ENCODE measurements at regions not wholly inside any gene's neighbourhood (a gene's known extent, or its start where the extent isn't known, plus 50 kb on each side); places are given as distances from the start of the nearest gene placed in this dataset.

- DNase-seq (ENCODE audit: low read depth): no peak
Observed at GRCh38 chr3:124409650-124410275, 320.5 kb upstream of the UMPS start.

- no peak for DNase-seq (ENCODE audit: low read depth)
Observed at GRCh38 chr3:124410471-124410870, 319.8 kb upstream of the UMPS start.

- no peak for DNase-seq (ENCODE audit: low read depth)
Observed at GRCh38 chr3:124411728-124412127, 318.5 kb upstream of the UMPS start.

GRCh38 chr3:124412644-124413043, 317.6 kb upstream of the UMPS start:
- no peak for DNase-seq (ENCODE audit: low read depth)

GRCh38 chr3:124413393-124413792, 316.9 kb upstream of the UMPS start:
- DNase-seq (ENCODE audit: low read depth): no peak

- DNase-seq (ENCODE audit: low read depth): no peak
Observed at GRCh38 chr3:124413989-124414598, 316.2 kb upstream of the UMPS start.

GRCh38 chr3:124415446-124415960, 314.7 kb upstream of the UMPS start:
- DNase-seq (ENCODE audit: low read depth): no peak

- DNase-seq (ENCODE audit: low read depth): no peak
Observed at GRCh38 chr3:124419303-124419702, 310.9 kb upstream of the UMPS start.

- no peak for DNase-seq (ENCODE audit: low read depth)
Observed at GRCh38 chr3:124420392-124420791, 309.9 kb upstream of the UMPS start.

- no peak for DNase-seq (ENCODE audit: low read depth)
Observed at GRCh38 chr3:124422805-124423204, 307.4 kb upstream of the UMPS start.

- no peak for DNase-seq (ENCODE audit: low read depth)
Observed at GRCh38 chr3:124424396-124424795, 305.9 kb upstream of the UMPS start.

GRCh38 chr3:124425972-124426371, 304.3 kb upstream of the UMPS start:
- no peak for DNase-seq (ENCODE audit: low read depth)

GRCh38 chr3:124428372-124429128, 301.7 kb upstream of the UMPS start:
- DNase-seq (ENCODE audit: low read depth): no peak

GRCh38 chr3:124429129-124429815, 301.0 kb upstream of the UMPS start:
- DNase-seq (ENCODE audit: low read depth): no peak

- DNase-seq (ENCODE audit: low read depth): no peak
Observed at GRCh38 chr3:124431331-124431994, 298.8 kb upstream of the UMPS start.

- DNase-seq (ENCODE audit: low read depth): no peak
Observed at GRCh38 chr3:124434176-124434575, 296.1 kb upstream of the UMPS start.

GRCh38 chr3:124435467-124435866, 294.8 kb upstream of the UMPS start:
- DNase-seq (ENCODE audit: low read depth): no peak

- no peak for DNase-seq (ENCODE audit: low read depth)
Observed at GRCh38 chr3:124438813-124439212, 291.4 kb upstream of the UMPS start.

- DNase-seq (ENCODE audit: low read depth): no peak
Observed at GRCh38 chr3:124439603-124440002, 290.6 kb upstream of the UMPS start.

- DNase-seq (ENCODE audit: low read depth): no peak
Observed at GRCh38 chr3:124441766-124442165, 288.5 kb upstream of the UMPS start.

GRCh38 chr3:124442463-124442862, 287.8 kb upstream of the UMPS start:
- DNase-seq (ENCODE audit: low read depth): no peak

- DNase-seq (ENCODE audit: low read depth): no peak
Observed at GRCh38 chr3:124443446-124443845, 286.8 kb upstream of the UMPS start.

Data from stimulated activated CD8-positive, alpha-beta memory T cell treated with anti-CD3 and anti-CD28 coated beads, Interleukin-7, amount 100 ng/mL, for 24 hours (primary cell).